GM21529 (cell line): ENCODE measurements at regions not wholly inside any gene's neighbourhood (a gene's known extent, or its start where the extent isn't known, plus 50 kb on each side); places are given as distances from the start of the nearest gene placed in this dataset.
"Not testable (repeated sequence)": the region's sequence is repeated elsewhere in the genome, so short reads cannot be mapped to it uniquely, and the experiment has no call there.

Experiments
- ATAC-seq: cut with Tn5 transposase; IDR thresholded peaks from one replicate; pipeline ENCODE4 v1.9.1; 2021; ENCODE audit not compliant: unreplicated experiment

GRCh38 chr6:131424475-131424874 is 148.6 kb upstream of the ARG1 start:
- ATAC-seq: no peak

DNA sequence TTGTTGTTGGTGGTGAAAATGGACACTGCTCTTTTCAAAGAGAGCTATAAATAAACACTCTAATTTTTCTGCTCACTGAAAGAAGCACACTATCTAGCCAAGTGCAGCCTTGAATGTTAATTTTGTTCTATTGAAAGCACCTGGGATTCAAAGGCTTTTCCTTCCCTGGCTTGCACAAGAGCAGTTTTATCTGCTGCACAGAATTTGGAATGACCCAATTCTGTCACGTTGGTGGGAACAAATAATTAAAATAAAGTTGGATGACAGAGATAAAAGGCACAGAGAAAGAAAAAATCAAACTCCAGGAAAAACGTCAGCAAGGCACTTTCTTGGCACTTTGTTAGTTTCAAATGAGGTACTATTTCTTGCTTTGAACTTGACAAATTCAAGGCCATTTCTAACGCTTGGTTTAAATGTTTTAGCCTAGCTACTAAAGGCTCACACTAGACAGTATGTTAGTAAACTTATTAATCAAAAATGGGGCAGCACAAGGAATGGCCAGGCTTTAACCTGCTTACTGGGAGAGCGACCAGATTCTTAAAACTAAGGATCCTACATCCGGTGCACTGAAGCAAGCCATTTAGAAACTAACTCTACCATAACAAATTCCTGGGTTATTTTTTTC is 145.5 kb upstream of the ARG1 start:
- ATAC-seq: no peak

- ATAC-seq: no peak
Observed at GRCh38 chr6:131430531-131430930, 142.5 kb upstream of the ARG1 start.

- ATAC-seq: no peak
Observed at GRCh38 chr6:131431718-131432117, 141.3 kb upstream of the ARG1 start.

- ATAC-seq: no peak
Observed at GRCh38 chr6:131433927-131434326, 139.1 kb upstream of the ARG1 start.

DNA sequence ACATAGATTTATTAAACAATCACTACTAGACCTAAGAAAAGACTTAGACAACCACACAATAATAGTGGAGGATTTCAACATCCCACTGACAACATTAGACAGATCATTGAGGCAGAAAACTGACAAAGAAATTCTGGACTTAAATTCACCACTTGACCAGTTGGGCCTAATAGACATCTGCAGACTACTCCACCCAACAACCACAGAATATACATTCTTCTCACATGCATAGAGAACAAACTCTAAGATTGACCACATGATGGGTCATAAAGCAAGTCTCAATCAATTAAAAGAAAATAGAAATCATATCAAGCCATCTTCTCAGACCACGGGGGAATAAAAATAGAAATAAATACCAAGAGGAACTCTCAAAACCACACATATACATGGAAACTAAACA is 136.7 kb upstream of the ARG1 start:
- ATAC-seq: no peak

GRCh38 chr6:131443014-131443413 is 130.0 kb upstream of the ARG1 start:
- ATAC-seq: no peak

GRCh38 chr6:131443514-131443913 is 129.5 kb upstream of the ARG1 start:
- no peak for ATAC-seq

- not testable (repeated sequence) for ATAC-seq
Observed at GRCh38 chr6:131445356-131445755, 127.7 kb upstream of the ARG1 start.

DNA sequence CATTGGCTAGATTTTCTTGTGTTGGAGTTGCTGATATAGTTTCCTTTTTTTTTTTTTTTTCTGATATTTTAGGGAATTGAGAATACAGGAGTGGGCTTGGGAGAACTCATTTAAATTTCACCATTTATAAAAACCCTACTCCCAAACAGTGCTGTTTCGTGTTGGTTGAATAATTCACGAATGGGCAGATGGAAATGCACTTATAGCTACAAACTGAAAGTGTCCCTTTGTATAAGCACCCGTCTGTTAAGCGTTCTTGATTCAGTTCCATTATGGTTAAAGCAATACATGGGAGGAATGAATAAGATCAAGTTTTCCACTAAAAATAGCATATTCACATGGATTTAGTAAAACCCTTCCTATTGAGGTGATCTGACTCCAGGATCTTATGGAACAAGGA is 122.2 kb upstream of the ARG1 start:
- ATAC-seq: no peak

DNA sequence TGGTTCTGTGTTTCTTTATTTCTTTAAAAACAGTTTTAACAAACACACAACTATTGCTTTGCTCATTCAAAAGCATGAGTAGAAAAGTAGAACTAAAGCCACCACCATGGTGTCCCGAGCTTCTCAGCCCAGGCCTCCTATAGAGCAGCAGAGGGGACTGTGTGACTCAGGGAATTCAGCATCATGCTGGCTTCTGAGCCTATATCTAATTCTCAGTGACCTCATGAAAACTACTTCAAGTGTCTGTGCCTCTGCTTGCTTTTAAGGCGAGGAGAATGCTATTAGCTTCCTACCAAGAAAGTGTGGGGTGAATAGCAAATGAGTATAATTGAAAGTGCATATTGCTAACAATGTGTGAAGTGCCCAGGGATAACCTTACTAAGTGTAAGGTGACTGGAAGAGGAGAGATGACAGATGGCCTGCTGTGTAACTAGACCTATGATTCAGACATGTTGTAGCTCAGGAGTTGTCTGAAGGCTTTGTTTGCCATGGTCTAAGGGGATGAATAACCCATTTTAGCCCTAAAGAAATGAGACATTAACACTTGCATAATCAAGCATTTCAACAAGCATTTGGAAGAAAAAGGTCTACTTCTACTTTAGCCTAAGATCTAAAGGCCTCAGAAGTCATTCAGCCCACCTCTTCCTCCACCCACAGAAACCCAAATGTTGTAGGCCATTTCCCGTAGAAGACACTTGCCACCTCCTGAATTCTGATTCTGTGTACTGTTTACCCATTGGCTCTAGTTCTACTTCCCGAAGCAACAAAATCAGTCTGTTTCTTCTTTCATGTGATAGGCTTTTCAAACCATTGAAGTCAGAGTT is 121.5 kb upstream of the ARG1 start:
- ATAC-seq: no peak

- no peak for ATAC-seq
Observed at GRCh38 chr6:131453803-131454202, 119.2 kb upstream of the ARG1 start.

DNA sequence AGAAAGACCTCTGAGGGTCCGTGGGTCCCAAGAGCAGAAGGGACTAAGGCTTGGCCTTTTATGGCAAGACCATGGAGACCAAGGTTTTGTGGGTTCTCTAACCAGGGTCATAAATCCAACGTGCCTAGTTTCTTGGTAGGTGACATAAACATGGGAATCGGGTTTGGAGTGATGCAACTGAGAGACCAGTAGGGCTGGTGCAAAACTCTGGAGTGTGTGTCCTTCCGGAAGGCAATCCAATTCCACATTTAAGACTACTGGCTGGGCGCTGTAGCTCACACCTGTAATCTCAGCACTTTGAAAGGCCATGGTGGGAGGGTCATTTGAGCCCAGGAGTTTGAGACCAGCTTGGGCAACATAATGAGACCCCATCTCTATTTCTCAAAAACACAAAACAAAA is 116.5 kb upstream of the ARG1 start:
- no peak for ATAC-seq

DNA sequence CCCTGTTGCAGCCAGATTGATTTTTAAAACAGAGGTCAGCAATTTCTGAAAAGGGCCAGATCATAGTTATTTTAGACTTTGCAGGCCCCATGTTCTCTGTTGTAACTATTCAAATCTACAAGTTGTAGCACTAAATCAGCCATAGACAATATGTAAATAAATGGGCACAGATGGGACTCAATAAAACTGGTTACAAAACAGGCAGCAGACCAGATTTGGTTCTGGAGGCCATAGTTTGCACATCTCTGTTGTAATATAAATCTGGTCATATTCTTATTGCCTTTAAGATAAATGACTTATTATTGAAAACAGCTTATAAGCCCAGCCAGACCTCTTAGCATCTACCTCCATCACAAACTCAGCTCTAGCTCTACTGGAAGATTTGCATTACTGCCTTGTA is 114.0 kb upstream of the ARG1 start:
- ATAC-seq: no peak

- ATAC-seq: no peak
Observed at GRCh38 chr6:131460614-131461000, 112.4 kb upstream of the ARG1 start.

- ATAC-seq: no peak
Observed at GRCh38 chr6:131469130-131469529, 103.9 kb upstream of the ARG1 start.

- no peak for ATAC-seq
Observed at GRCh38 chr6:131470534-131470933, 102.5 kb upstream of the ARG1 start.

- ATAC-seq: no peak
Observed at GRCh38 chr6:131471331-131471730, 101.7 kb upstream of the ARG1 start.

- not testable (repeated sequence) for ATAC-seq
Observed at GRCh38 chr6:131473303-131473702, 99.7 kb upstream of the ARG1 start.

- ATAC-seq: no peak
Observed at GRCh38 chr6:131476362-131476761, 96.7 kb upstream of the ARG1 start.

GRCh38 chr6:131478740-131479211 is 94.2 kb upstream of the ARG1 start:
- ATAC-seq: not testable (repeated sequence)

DNA sequence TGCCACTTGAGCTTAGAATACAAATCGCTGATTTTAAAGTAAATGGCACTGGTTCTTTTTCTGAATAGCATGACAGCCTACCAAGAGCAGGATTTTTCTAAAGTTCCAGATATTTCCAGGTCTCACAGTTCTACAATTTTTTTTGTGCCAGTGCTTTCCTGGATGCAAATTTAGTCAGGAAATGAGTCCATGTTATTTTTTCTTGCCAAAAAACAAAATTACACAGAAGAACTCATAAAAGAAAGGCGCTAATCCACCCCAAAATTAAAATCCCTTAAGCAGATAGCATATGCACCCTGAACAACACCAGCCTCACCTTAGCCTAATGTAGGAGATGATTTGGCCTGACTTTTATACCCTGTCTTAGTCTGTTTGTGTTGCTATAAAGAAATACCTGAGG is 86.4 kb upstream of the ARG1 start:
- no peak for ATAC-seq

DNA sequence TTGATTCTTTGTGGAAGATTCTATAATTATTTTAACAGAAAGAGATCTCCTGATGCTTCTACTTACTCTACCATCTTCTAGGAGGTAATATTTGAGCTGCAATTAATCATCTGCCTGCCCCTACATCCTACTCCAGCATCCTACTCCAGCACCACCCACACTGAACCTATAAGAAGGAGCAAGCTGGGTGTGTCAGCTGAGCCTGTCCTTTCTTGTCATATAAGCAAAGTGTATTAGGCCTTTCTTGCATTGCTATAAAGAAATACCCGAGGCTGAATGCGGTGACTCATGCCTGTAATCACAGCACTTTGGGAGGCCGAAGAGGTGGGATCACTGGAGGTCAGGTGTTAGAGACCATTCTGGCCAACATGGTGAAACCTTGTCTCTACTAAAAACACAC is 84.2 kb upstream of the ARG1 start:
- no peak for ATAC-seq
